HEK293 (cell line): ENCODE measurements at regions not wholly inside any gene's neighbourhood (a gene's known extent, or its start where the extent isn't known, plus 50 kb on each side); places are given as distances from the start of the nearest gene placed in this dataset.

Experiments used
- CTCF ChIA-PET: fragments of 350-600 bp; formaldehyde crosslinking; extraction: SDS; loops from one replicate; lab custom pipeline; 2021; ENCODE audit warnings: antibody characterized with exemption; lab: Yijun Ruan, JAX
- POLR2A ChIA-PET: fragments of 300-600 bp; formaldehyde crosslinking; extraction: SDS; loops from one replicate; lab custom pipeline; 2020; ENCODE audit warnings: antibody characterized with exemption, inconsistent platforms; lab: Yijun Ruan, JAX
- H3K27ac ChIP-seq: fragments of 200-500 bp; sonication (Bioruptor generic); 2 replicates; pipeline ENCODE4 v1.5.1; 2014; ENCODE audit warnings: low read depth, low read length, control low read depth, inconsistent platforms; ENCODE audit errors: extremely low read depth
- H3K36me3 ChIP-seq, 2 experiments: fragments of 200-500 bp in 1 of 2; sonication (Bioruptor generic) in 1 of 2; 1 replicate in 1 of 2; 2 replicates in 1 of 2; pipeline ENCODE4 v1.5.1; 2014 to 2017; ENCODE audit warnings: inconsistent platforms in 2 of 2, low read length in 2 of 2; ENCODE audit not compliant: control insufficient read depth in 2 of 2, insufficient read depth in 1 of 2
- H3K4me1 ChIP-seq: fragments of 200-500 bp; sonication (Bioruptor generic); 2 replicates; pipeline ENCODE4 v1.5.1; 2014; ENCODE audit warnings: mild to moderate bottlenecking, low read length, inconsistent platforms; ENCODE audit not compliant: control insufficient read depth, insufficient read depth
- H3K4me3 ChIP-seq: 2 replicates; pipeline ENCODE4 v1.5.1; 2011; ENCODE audit warnings: low read depth, mild to moderate bottlenecking, control low read depth, low read length, moderate library complexity
- H3K9me3 ChIP-seq: fragments of 200-500 bp; sonication (Bioruptor generic); 2 replicates; pipeline ENCODE4 v1.5.1; 2014; ENCODE audit warnings: low read depth, low read length, inconsistent platforms; ENCODE audit not compliant: control insufficient read depth, insufficient read depth
- BCL11B ChIP-seq: fragments of 450-650 bp; formaldehyde crosslinking; IDR thresholded peaks from 2 replicates; pipeline ENCODE4 v1.5.1; 2016; ENCODE audit warnings: low read depth, missing biosample characterization, missing genetic modification characterization
- PBX3 ChIP-seq: sonication (generic); formaldehyde crosslinking; IDR thresholded peaks from 2 replicates; pipeline ENCODE4 v1.8.1; 2022; ENCODE audit warnings: mild to moderate bottlenecking, moderate library complexity, missing genetic modification reagents
- PRDM1 ChIP-seq: fragments of 450-650 bp; formaldehyde crosslinking; IDR thresholded peaks from 2 replicates; pipeline ENCODE4; 2016; ENCODE audit warnings: missing biosample characterization, missing genetic modification characterization
- PRDM4 ChIP-seq: fragments of 450-650 bp; formaldehyde crosslinking; IDR thresholded peaks from 2 replicates; pipeline ENCODE4 v1.5.1; 2017; ENCODE audit warnings: missing biosample characterization, missing genetic modification characterization
- SALL2 ChIP-seq: fragments of 450-650 bp; formaldehyde crosslinking; IDR thresholded peaks from 2 replicates; pipeline ENCODE4 v1.5.0; 2017; ENCODE audit warnings: missing biosample characterization, mild to moderate bottlenecking, missing genetic modification characterization, borderline replicate concordance
- SP7 ChIP-seq: fragments of 450-650 bp; formaldehyde crosslinking; IDR thresholded peaks from 2 replicates; pipeline ENCODE4 v1.5.1; 2016; ENCODE audit warnings: missing biosample characterization, missing genetic modification characterization
- TRIM28 ChIP-seq: IDR thresholded peaks from 2 replicates; pipeline ENCODE4 v1.6.1; 2011; ENCODE audit warnings: low read length, control low read depth, borderline replicate concordance
- ZBTB20 ChIP-seq: fragments of 450-650 bp; formaldehyde crosslinking; IDR thresholded peaks from 2 replicates; pipeline ENCODE4 v1.5.1; 2016; ENCODE audit warnings: missing biosample characterization, missing genetic modification characterization
- ZBTB6 ChIP-seq: fragments of 450-650 bp; formaldehyde crosslinking; IDR thresholded peaks from 2 replicates; pipeline ENCODE4 v1.5.1; 2017; ENCODE audit warnings: missing biosample characterization, missing genetic modification characterization
- ZBTB8A ChIP-seq: fragments of 450-650 bp; formaldehyde crosslinking; IDR thresholded peaks from 2 replicates; pipeline ENCODE4 v1.5.1; 2016; ENCODE audit warnings: missing biosample characterization, missing genetic modification characterization
- ZEB2 ChIP-seq: fragments of 450-650 bp; formaldehyde crosslinking; IDR thresholded peaks from 2 replicates; pipeline ENCODE4 v1.5.1; 2016; ENCODE audit warnings: missing biosample characterization, missing genetic modification characterization
- ZNF114 ChIP-seq: fragments of 450-650 bp; formaldehyde crosslinking; IDR thresholded peaks from 2 replicates; pipeline ENCODE4 v1.5.0; 2017; ENCODE audit warnings: missing biosample characterization, missing genetic modification characterization
- ZNF148 ChIP-seq: fragments of 450-650 bp; formaldehyde crosslinking; IDR thresholded peaks from 2 replicates; pipeline ENCODE4 v1.5.0; 2017; ENCODE audit warnings: missing biosample characterization, missing genetic modification characterization, borderline replicate concordance
- ZNF274 ChIP-seq, 2 experiments: fragments of 200-500 bp in 1 of 2; fragments of 450-650 bp in 1 of 2; sonication (Bioruptor generic) in 1 of 2; formaldehyde crosslinking in 1 of 2; IDR thresholded peaks; 2 replicates each; pipeline versions ENCODE4 v1.5.1 to v1.6.1; 2014 to 2016; ENCODE audit warnings: borderline replicate concordance in 1 of 2, inconsistent platforms in 1 of 2, low read length in 1 of 2, missing biosample characterization in 1 of 2, missing genetic modification characterization in 1 of 2
- ZNF335 ChIP-seq: fragments of 450-650 bp; formaldehyde crosslinking; conservative IDR thresholded peaks from 2 replicates; pipeline ENCODE4 v1.5.1; 2016; ENCODE audit warnings: missing biosample characterization, missing genetic modification characterization
- ZNF366 ChIP-seq: fragments of 450-650 bp; formaldehyde crosslinking; conservative IDR thresholded peaks from 2 replicates; pipeline ENCODE4 v1.5.1; 2016; ENCODE audit warnings: missing biosample characterization, missing genetic modification characterization
- ZNF548 ChIP-seq: fragments of 450-650 bp; formaldehyde crosslinking; IDR thresholded peaks from 2 replicates; pipeline ENCODE4 v1.5.1; 2016; ENCODE audit warnings: missing biosample characterization, missing genetic modification characterization
- ZNF558 ChIP-seq: fragments of 450-650 bp; formaldehyde crosslinking; IDR thresholded peaks from 2 replicates; pipeline ENCODE4 v1.5.1; 2016; ENCODE audit warnings: missing biosample characterization, missing genetic modification characterization
- ZNF600 ChIP-seq: fragments of 450-650 bp; formaldehyde crosslinking; IDR thresholded peaks from 2 replicates; pipeline ENCODE4 v1.5.1; 2016; ENCODE audit warnings: missing biosample characterization, missing genetic modification characterization
- ZNF701 ChIP-seq: fragments of 450-650 bp; formaldehyde crosslinking; IDR thresholded peaks from 2 replicates; pipeline ENCODE4 v1.5.1; 2016; ENCODE audit warnings: missing biosample characterization, missing genetic modification characterization
- ZSCAN16 ChIP-seq: fragments of 450-650 bp; formaldehyde crosslinking; IDR thresholded peaks from 2 replicates; pipeline ENCODE4 v1.5.1; 2016; ENCODE audit warnings: missing biosample characterization, missing genetic modification characterization
- TF ChIP-seq, protein P1 (sequence below): fragments of 450-650 bp; formaldehyde crosslinking; IDR thresholded peaks from 2 replicates; pipeline ENCODE4 v1.5.1; 2016; ENCODE audit warnings: missing biosample characterization, missing genetic modification characterization, low read depth

DNA sequence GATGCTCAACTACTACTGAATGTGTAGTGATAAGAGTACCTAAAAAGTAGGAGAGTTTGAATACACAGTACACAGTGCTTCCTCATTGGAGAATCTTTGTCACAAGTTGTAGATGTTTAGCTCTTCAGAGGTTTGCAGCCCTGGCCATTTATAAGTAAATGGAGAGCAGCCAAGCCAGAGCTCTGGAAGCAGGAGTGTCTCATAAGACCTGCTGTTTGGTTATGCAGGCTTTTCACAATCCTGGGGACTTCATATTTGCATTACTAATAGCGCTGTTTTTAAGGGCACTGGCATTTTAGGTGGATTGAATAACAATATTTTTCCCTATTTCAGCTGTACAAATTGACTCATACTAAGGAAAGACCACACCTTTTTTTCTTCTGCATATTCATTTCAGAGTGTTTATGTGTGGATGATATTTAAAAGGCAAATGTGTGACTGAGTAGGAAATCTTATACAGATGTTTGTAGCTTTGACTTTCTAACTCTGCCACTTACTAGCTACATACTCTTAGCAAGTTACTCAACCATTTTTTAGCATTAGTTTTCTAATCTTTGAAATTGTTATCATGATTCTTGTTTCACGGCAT is 730.5 kb upstream of the MAP3K7 start:
- Histone ChIP-seq H3K27ac (no peak overlapping the region), H3K4me1 (no peaks in the 10 kb centered on the region), H3K4me3 (no peak overlapping the region), H3K9me3 (no peaks in the 10 kb centered on the region), H3K36me3 (no peaks in the 10 kb centered on the region)
- ChIA-PET CTCF (interaction anchor here (0.8 kb wide), 1 partner anchor 116 kb away, joined by 4 read pairs; no protein-coding TSS in a partner anchor), POLR2A (no interaction called here)
- no peak for TF ChIP-seq PRDM1 (tag by site-specific recombination)
- no peak for TF ChIP-seq ZNF600 (tag by site-specific recombination)

DNA sequence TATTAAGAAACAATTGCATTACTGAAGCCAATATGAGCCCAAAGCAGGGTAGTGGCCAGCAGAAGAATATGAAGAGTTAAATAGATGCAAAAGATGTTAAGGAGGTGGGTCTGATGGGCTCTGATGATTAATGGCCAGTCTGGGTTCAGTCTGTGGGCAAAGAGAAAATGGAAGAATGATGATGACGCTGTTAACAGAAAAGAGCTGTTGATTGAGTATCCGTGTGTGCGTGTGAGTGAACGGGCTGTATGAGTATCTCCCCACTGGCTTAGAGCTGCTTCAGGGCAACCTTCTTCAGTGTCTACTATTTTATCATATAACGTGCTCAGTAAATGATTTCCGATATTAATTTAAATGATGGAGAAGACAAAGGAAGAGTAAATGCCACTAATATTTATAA is 723.3 kb upstream of the MAP3K7 start:
- Histone ChIP-seq H3K36me3 (no peaks in the 10 kb centered on the region), H3K27ac (no peak overlapping the region), H3K4me1 (no peaks in the 10 kb centered on the region), H3K9me3 (no peaks in the 10 kb centered on the region), H3K4me3 (no peak overlapping the region)
- POLR2A ChIA-PET = no interaction called here
- CTCF ChIA-PET = interaction anchor here (1.5 kb wide), 1 partner anchor 21 kb away, joined by 5 read pairs; no protein-coding TSS in a partner anchor
- TF ChIP-seq SP7 (tag by site-specific recombination) (no peak), ZNF114 (tag by site-specific recombination) (no peak), ZNF548 (no peak), ZBTB6 (tag by site-specific recombination) (no peak), TRIM28 (no peak), PBX3 (CRISPR knock-in tag) (no peak), BCL11B (tag by site-specific recombination) (no peak), ZEB2 (tag by site-specific recombination) (no peak), ZSCAN16 (tag by site-specific recombination) (no peak), ZNF558 (tag by site-specific recombination) (no peak), ZBTB8A (tag by site-specific recombination) (no peak), ZBTB20 (tag by site-specific recombination) (no peak), ZNF148 (tag by site-specific recombination) (no peak), ZNF701 (tag by site-specific recombination) (no peak), ZNF366 (tag by site-specific recombination) (no peak), SALL2 (tag by site-specific recombination) (no peak), ZNF335 (tag by site-specific recombination) (no peak), ZNF274 (IDR thresholded peaks at IDR 0.05; ENCODE audit: low read length) (no peak), ZNF274 (tag by site-specific recombination; IDR thresholded peaks at IDR 0.05; ENCODE audit: borderline replicate concordance) (no peak), PRDM4 (no peak)
- TF ChIP-seq, protein P1, sequence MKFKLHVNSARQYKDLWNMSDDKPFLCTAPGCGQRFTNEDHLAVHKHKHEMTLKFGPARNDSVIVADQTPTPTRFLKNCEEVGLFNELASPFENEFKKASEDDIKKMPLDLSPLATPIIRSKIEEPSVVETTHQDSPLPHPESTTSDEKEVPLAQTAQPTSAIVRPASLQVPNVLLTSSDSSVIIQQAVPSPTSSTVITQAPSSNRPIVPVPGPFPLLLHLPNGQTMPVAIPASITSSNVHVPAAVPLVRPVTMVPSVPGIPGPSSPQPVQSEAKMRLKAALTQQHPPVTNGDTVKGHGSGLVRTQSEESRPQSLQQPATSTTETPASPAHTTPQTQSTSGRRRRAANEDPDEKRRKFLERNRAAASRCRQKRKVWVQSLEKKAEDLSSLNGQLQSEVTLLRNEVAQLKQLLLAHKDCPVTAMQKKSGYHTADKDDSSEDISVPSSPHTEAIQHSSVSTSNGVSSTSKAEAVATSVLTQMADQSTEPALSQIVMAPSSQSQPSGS (tag by site-specific recombination) = no peak
